HL-60 (cell line): ENCODE measurements at regions not wholly inside any gene's neighbourhood (a gene's known extent, or its start where the extent isn't known, plus 50 kb on each side); places are given as distances from the start of the nearest gene placed in this dataset.

Source experiments
- DNase-seq, 2 experiments: peaks; one replicate each; pipeline ENCODE4 v3.0.0-alpha.2; 2010 to 2020; ENCODE audit warnings: low read depth in 1 of 2, low spot score in 1 of 2
- H3K27ac ChIP-seq: fragments of 250-450 bp; sonication (Bioruptor Pico); replicated peaks from 2 replicates; pipeline ENCODE4 v1.5.1; 2020; ENCODE audit warnings: mild to moderate bottlenecking, moderate library complexity
- H3K27me3 ChIP-seq: fragments of 250-450 bp; sonication (Bioruptor Pico); 2 replicates; pipeline ENCODE4 v1.5.1; 2021; ENCODE audit warnings: mild to moderate bottlenecking, moderate library complexity; ENCODE audit not compliant: insufficient read depth, poor library complexity, severe bottlenecking
- H3K4me3 ChIP-seq: replicated peaks from 2 replicates; pipeline ENCODE4 v1.5.1; 2011; ENCODE audit warnings: mild to moderate bottlenecking, control low read depth, low read length; ENCODE audit not compliant: insufficient read depth
- GABPA ChIP-seq: IDR thresholded peaks from 2 replicates; pipeline ENCODE4 v1.6.1; 2012; ENCODE audit warnings: low read depth
- POLR2AphosphoS5 ChIP-seq: IDR thresholded peaks from 2 replicates; pipeline ENCODE4 v1.6.1; 2012; ENCODE audit warnings: low read depth
- REST ChIP-seq: IDR thresholded peaks from 2 replicates; pipeline ENCODE4 v1.6.1; 2012; ENCODE audit warnings: low read depth; ENCODE audit not compliant: insufficient replicate concordance
- SPI1 ChIP-seq: IDR thresholded peaks from 2 replicates; pipeline ENCODE4 v1.6.1; 2012; ENCODE audit warnings: low read depth, mild to moderate bottlenecking, borderline replicate concordance
- TF ChIP-seq, protein P1 (sequence below): IDR thresholded peaks from one replicate; pipeline ENCODE4 v1.5.1; 2011; ENCODE audit warnings: low read length, control low read depth, inconsistent platforms; ENCODE audit not compliant: insufficient read depth

GRCh38 chr4:31557437-31557836 lies 837.3 kb downstream of the PCDH7 start:
- H3K27ac ChIP-seq, result no peak overlapping the region
- no peak for TF ChIP-seq GABPA
- no peak for TF ChIP-seq POLR2AphosphoS5
- TF ChIP-seq, protein P1, sequence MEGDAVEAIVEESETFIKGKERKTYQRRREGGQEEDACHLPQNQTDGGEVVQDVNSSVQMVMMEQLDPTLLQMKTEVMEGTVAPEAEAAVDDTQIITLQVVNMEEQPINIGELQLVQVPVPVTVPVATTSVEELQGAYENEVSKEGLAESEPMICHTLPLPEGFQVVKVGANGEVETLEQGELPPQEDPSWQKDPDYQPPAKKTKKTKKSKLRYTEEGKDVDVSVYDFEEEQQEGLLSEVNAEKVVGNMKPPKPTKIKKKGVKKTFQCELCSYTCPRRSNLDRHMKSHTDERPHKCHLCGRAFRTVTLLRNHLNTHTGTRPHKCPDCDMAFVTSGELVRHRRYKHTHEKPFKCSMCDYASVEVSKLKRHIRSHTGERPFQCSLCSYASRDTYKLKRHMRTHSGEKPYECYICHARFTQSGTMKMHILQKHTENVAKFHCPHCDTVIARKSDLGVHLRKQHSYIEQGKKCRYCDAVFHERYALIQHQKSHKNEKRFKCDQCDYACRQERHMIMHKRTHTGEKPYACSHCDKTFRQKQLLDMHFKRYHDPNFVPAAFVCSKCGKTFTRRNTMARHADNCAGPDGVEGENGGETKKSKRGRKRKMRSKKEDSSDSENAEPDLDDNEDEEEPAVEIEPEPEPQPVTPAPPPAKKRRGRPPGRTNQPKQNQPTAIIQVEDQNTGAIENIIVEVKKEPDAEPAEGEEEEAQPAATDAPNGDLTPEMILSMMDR, result no peak
- TF ChIP-seq REST, result no peak
- no peak for TF ChIP-seq SPI1
- DNase-seq, result no peak

DNA sequence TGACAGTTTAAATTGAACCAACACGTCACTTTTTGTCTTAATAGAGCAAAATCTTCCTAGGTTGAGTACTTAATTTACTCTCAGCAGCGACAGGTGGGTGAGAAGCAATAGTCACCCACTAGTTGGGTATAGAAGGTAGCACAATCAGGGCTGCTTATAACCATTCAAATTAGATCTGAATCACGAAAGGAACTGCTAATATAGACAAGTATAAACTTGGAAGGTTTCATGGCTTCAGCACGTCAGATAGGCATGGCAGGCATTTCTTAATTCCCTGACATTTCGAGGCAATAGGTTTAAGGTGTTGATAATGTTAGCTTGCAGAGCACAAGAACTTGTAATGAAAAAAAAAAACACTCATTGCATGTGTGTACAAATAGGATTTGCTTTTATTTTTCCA lies 853.4 kb downstream of the PCDH7 start:
- DNase-seq, result no peak
- Histone ChIP-seq H3K27me3 (no peaks in the 10 kb centered on the region), H3K27ac (no peak overlapping the region), H3K4me3 (no peak overlapping the region)
- TF ChIP-seq, protein P1, result no peak
- TF ChIP-seq GABPA (no peak), POLR2AphosphoS5 (no peak), SPI1 (no peak), REST (no peak)

More at GRCh38 chr4:31557437-31557836, 837.3 kb downstream of the PCDH7 start:
- Histone ChIP-seq H3K4me3 (no peak overlapping the region), H3K27me3 (no peaks in the 10 kb centered on the region)

DNA sequence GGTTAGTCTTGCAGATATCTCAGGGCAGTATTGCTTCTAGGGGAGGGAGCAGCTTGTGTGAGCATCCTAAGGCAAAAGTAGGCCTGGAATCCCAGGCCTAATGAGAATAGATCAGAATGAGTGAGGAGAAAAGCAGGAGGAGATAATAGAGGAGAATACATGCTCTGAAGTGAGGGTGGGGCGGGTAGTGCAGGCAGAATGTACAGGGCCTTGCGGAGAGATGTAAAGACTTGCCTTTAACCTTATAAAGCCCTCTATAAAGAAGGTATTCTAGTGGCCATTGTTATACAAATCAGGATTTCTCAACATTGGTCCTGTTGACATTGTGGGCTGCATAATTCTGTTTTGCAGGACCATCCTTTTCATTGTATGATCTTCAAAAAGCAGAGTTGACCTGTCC lies 855.3 kb downstream of the PCDH7 start:
- no peak overlapping the region for H3K4me3 ChIP-seq
- TF ChIP-seq, protein P1, result no peak
- no peak for TF ChIP-seq REST
- TF ChIP-seq POLR2AphosphoS5, result no peak
- no peak for TF ChIP-seq GABPA
- no peak for TF ChIP-seq SPI1
- no peak overlapping the region for H3K27ac ChIP-seq
- no peaks in the 10 kb centered on the region for H3K27me3 ChIP-seq
- no peak for DNase-seq
